ENCODE measurements at regions not wholly inside any gene's neighbourhood (a gene's known extent, or its start where the extent isn't known, plus 50 kb on each side); places are given as distances from the start of the nearest gene placed in this dataset.

DNA sequence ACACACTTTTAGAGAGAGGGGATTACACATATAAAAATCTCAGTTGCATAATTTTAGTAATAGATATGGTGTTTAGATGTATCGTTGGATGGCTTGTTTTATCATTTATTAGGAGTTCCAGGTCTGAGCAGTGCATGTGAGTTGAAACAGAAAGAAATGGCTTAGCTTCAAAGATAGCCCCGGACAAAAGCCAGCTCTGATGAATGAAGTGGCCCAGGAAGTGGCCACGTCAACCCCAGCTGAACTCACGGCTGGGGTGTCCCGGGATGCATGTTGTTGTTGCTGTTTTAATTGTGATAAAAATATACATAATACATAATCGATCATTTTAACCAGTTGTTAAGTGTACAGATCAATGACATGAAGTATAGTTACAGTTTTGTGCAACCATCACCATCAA, 1513.6 kb downstream of the BRD1 start:
- TF ChIP-seq, protein P1, sequence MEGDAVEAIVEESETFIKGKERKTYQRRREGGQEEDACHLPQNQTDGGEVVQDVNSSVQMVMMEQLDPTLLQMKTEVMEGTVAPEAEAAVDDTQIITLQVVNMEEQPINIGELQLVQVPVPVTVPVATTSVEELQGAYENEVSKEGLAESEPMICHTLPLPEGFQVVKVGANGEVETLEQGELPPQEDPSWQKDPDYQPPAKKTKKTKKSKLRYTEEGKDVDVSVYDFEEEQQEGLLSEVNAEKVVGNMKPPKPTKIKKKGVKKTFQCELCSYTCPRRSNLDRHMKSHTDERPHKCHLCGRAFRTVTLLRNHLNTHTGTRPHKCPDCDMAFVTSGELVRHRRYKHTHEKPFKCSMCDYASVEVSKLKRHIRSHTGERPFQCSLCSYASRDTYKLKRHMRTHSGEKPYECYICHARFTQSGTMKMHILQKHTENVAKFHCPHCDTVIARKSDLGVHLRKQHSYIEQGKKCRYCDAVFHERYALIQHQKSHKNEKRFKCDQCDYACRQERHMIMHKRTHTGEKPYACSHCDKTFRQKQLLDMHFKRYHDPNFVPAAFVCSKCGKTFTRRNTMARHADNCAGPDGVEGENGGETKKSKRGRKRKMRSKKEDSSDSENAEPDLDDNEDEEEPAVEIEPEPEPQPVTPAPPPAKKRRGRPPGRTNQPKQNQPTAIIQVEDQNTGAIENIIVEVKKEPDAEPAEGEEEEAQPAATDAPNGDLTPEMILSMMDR (IDR thresholded peaks at IDR 0.05): no peak
- ATAC-seq (ENCODE audit: low FRiP score): no peak
- DNase-seq (ENCODE audit: low spot score): no peak

DNA sequence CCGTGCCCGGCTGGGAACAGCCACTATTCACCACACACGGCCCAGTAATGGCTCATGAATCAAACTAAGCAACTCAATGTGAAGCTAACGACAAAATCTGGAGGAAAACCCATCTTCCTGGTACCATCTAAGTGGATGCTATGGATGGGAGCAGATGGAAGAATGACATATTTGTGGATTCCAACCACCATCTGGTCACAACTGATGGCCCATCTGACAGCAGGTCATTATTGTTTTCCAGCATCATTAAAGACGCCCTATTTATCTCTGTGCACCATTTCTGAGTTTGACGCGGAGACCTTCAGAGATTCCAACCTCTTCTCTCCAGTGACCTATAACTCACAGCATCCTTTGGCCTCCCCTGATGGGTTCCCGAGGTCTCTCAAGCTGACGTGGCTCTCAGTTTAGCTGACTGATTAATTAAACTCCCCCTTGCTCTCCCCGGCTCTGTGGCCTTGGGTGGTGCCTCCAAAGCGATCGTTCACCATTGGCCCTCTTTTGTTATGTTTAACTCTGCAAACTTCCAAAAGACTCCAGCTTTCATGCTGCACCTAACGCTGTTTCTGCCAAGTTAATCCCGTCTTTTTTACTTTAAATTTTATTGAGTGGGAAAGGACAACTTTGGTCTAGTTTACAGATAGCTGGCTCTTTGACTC, 1514.4 kb downstream of the BRD1 start:
- ATAC-seq (ENCODE audit: low FRiP score) (no peak), DNase-seq (ENCODE audit: low spot score) (no peak)
- TF ChIP-seq, protein P1 (IDR thresholded peaks at IDR 0.05): no peak

DNA sequence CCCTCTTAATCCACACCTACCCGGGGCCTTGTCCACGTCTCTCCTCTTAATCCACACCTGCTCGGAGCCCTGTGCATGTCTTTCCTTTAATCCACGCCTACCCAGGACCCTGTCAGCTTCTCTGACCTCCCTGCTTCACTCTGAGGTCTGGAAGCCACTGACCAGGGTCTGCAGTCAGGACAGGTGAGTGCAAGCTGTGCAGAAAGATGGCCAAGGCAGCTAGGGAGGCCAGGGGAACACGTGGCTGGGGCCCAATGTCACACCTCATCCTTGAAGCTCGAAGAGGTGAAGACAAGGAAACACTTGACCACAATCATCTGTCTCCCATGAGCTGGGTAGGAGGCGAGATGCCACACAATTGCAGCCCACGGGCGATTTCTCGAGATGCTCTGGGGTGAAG, 1516.9 kb downstream of the BRD1 start:
- DNase-seq (ENCODE audit: low spot score) (no peak), ATAC-seq (ENCODE audit: low FRiP score) (no peak)
- TF ChIP-seq, protein P1 (IDR thresholded peaks at IDR 0.05): no peak

DNA sequence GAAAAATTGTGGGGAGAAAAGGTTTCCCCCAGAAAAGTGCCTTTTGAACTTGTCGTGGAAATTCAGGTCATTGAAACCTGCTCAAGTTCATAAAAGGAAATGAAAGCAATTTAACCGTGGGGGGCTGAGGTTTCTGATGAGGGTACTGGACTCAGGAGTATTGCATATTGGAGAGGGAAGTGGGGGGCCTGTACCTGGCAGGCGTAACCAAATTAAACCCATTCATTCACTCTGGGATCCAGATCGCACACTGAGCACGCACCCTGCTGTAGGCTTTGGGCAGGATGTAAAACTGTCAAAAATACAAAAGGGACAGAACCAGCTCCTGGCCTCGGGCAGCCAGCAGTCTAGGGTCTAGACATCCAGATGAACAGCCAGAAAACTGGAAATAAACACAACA, 1517.4 kb downstream of the BRD1 start:
- DNase-seq (ENCODE audit: low spot score) (no peak), ATAC-seq (ENCODE audit: low FRiP score) (no peak)
- TF ChIP-seq, protein P1 (IDR thresholded peaks at IDR 0.05): no peak

DNA sequence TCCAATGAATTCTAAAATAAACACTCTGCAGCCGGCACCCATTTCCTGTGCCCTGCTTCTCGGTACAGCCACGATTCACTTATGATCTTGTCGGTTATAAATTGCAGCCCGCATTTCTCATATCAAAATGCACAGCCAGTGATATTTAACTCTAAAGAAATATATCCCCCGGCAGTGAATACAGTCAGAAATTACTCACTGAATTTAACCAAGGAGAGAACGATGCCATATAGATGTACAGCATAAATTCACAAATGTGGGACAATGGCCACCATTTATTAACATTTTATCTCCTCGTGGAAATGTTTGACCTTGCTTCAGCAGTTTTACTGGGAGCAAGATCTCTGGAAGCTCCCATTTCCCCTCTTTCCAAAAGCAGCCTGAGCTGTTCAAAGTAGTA, 1517.8 kb downstream of the BRD1 start:
- no peak for DNase-seq (ENCODE audit: low spot score)

DNA sequence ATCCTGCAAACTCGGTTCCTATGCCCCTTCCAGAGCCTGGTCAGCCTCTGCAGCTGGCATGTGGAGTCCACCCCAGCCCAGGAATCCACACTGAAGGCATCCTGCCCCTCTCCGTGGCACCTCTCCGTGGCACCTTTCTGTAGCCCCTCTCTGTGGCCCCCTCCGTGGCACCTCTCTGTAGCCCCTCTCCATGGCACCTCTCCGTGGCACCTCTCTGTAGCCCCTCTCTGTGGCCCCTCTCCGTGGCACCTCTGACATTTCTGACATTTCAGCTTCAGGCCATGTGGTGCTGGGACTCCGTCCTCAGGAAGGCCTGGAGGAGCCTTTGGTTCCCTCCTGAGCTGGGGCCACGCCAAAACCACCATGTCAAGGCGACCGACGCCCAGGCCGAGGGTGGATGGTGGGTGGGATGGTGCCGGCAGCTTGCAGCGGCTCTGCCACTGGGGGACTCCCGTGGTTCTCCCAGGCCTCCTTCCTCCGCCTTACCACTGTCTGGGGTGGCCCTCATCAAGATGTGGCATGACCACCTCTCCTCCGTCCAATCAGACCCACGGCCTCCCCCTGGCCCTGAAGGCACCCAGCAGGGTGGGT, 1518.5 kb downstream of the BRD1 start:
- DNase-seq (ENCODE audit: low spot score) (no peak), ATAC-seq (ENCODE audit: low FRiP score) (no peak)
- TF ChIP-seq, protein P1 (IDR thresholded peaks at IDR 0.05): no peak

More for the DNA sequence above, 1517.8 kb downstream of the BRD1 start:
- no peak for ATAC-seq (ENCODE audit: low FRiP score)
- TF ChIP-seq, protein P1 (IDR thresholded peaks at IDR 0.05): no peak

DNA sequence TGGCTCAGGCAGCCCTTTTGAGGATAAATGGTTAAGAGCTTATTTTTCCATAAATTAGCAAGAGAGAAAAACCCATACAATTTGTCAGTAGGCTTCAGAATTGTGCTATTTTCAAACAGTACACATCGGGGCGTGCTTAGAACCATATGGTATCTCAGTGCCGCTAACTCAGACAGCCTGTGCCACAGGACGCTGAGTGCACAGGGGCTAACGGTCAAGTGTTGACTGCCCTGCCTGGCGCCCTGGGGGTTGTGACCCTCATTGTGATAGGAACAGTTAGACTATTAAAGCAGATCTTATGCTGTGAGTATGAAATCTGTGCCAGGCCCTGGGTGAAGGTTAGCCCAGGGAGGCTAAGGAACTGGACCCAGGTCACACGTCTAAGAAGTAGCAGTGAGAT, 1519.7 kb downstream of the BRD1 start:
- DNase-seq (ENCODE audit: low spot score) (no peak), ATAC-seq (ENCODE audit: low FRiP score) (no peak)
- TF ChIP-seq, protein P1 (IDR thresholded peaks at IDR 0.05): no peak

All from omental fat pad (tissue), 3 donors.